Uterus (tissue), 3 donors: ENCODE measurements at regions not wholly inside any gene's neighbourhood (a gene's known extent, or its start where the extent isn't known, plus 50 kb on each side); places are given as distances from the start of the nearest gene placed in this dataset.

ENCODE experiments used
- DNase-seq, 2 donors: peaks; one replicate each; pipeline ENCODE4 v3.0.0-alpha.2; 2019 to 2020
- H3K27ac ChIP-seq, 2 donors: fragments of 200-600 bp; sonication (generic); 1 replicate in 1 of 2; 2 replicates in 1 of 2; pipeline ENCODE4 v1.5.1; 2016 to 2018
- H3K27me3 ChIP-seq, 2 donors: fragments of 200-600 bp; sonication (generic); one replicate each; pipeline ENCODE4 v1.5.1; 2018 to 2019; ENCODE audit warnings: control low read depth in 1 of 2
- H3K36me3 ChIP-seq, 2 donors: fragments of 200-600 bp; sonication (generic); one replicate each; pipeline ENCODE4 v1.5.1; 2019; ENCODE audit warnings: control low read depth in 1 of 2
- H3K4me1 ChIP-seq, 2 donors: fragments of 200-600 bp; sonication (generic); one replicate each; pipeline ENCODE4 v1.5.1; 2018 to 2019; ENCODE audit warnings: control low read depth in 1 of 2
- H3K4me3 ChIP-seq, 2 donors: fragments of 200-600 bp; sonication (generic); 1 replicate in 1 of 2; 2 replicates in 1 of 2; pipeline ENCODE4 v1.5.1; 2018 to 2019; ENCODE audit warnings: mild to moderate bottlenecking in 1 of 2
- H3K9me3 ChIP-seq, 2 donors: fragments of 200-600 bp; sonication (generic); one replicate each; pipeline ENCODE4 v1.5.1; 2019; ENCODE audit warnings: control low read depth in 1 of 2
- POLR2A ChIP-seq, 2 donors: fragments of 450-650 bp; IDR thresholded peaks; one replicate each; pipeline ENCODE4 v1.6.1; 2016; ENCODE audit warnings: antibody characterized with exemption in 2 of 2, mild to moderate bottlenecking in 1 of 2, moderate library complexity in 1 of 2
- intact Hi-C: fragments of 100-400 bp; cut with DNase I; formaldehyde crosslinking; loops from one replicate; pipeline ENCODE4 v1.15.1; 2023; ENCODE audit warnings: low total_unique reads
- TF ChIP-seq, protein P1 (sequence below), 4 experiments: fragments of 200-600 bp in 2 of 4; fragments of 450-650 bp in 2 of 4; sonication (generic) in 2 of 4; IDR thresholded peaks; one replicate each; pipeline ENCODE4 v1.5.1; 2016 to 2019; ENCODE audit warnings: antibody characterized with exemption in 4 of 4, mild to moderate bottlenecking in 2 of 4, moderate library complexity in 1 of 4
- donor health status: DM: yes; HTN: yes; CAD: no.

- intact Hi-C loops = no loop called here
- Histone ChIP-seq H3K9me3 (no peaks in the 10 kb centered on the region), H3K4me3 (no peak overlapping the region), H3K36me3 (no peaks in the 10 kb centered on the region), H3K27me3 (no peaks in the 10 kb centered on the region), H3K27ac (no peak overlapping the region), H3K4me1 (no peaks in the 10 kb centered on the region)
- TF ChIP-seq POLR2A (IDR thresholded peaks at IDR 0.05) = no peak
- TF ChIP-seq, protein P1, sequence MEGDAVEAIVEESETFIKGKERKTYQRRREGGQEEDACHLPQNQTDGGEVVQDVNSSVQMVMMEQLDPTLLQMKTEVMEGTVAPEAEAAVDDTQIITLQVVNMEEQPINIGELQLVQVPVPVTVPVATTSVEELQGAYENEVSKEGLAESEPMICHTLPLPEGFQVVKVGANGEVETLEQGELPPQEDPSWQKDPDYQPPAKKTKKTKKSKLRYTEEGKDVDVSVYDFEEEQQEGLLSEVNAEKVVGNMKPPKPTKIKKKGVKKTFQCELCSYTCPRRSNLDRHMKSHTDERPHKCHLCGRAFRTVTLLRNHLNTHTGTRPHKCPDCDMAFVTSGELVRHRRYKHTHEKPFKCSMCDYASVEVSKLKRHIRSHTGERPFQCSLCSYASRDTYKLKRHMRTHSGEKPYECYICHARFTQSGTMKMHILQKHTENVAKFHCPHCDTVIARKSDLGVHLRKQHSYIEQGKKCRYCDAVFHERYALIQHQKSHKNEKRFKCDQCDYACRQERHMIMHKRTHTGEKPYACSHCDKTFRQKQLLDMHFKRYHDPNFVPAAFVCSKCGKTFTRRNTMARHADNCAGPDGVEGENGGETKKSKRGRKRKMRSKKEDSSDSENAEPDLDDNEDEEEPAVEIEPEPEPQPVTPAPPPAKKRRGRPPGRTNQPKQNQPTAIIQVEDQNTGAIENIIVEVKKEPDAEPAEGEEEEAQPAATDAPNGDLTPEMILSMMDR (IDR thresholded peaks at IDR 0.05) = no peak
- no peak for DNase-seq
These were observed 430.2 kb downstream of the OMA1 start for GRCh38 chr1:58116284-58116683.

DNA sequence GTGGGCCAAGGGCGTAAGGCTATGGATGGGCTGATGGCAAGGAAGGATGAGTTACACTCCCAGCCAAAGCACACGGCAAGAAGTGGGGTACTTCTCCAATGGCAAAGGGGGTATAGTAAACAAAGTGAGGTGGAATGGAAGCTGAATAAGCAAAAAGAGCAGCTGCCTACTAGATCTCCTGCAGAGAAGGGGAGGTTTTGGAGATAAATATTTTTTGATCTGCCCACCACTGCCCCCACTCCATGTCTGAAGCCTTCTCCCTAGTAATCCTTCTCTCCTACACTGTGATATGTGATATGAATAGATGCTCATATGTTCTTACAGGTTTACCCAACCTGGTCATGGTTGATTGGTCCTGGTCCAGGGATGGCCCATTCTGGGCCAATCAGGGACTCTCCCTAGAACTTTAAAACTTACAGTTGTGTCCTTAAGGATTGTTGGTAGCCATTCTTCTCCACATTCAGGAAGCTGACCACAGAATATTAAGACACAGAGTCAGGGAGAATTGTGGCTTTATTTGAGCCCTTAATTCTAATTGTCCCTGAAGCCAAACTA, 436.8 kb downstream of the OMA1 start:
- Histone ChIP-seq H3K27me3 (no peaks in the 10 kb centered on the region), H3K36me3 (no peaks in the 10 kb centered on the region), H3K9me3 (no peaks in the 10 kb centered on the region), H3K4me3 (no peak overlapping the region), H3K4me1 (no peaks in the 10 kb centered on the region), H3K27ac (no peak overlapping the region)
- intact Hi-C loops = no loop called here
- no peak for DNase-seq
- TF ChIP-seq POLR2A (IDR thresholded peaks at IDR 0.05) = no peak
- TF ChIP-seq, protein P1 (IDR thresholded peaks at IDR 0.05) = no peak

GRCh38 chr1:58108783-58109182, 437.7 kb downstream of the OMA1 start:
- no peak for DNase-seq
- H3K4me3 ChIP-seq = no peak overlapping the region
- no peaks in the 10 kb centered on the region for H3K27me3 ChIP-seq
- TF ChIP-seq POLR2A (IDR thresholded peaks at IDR 0.05) = no peak
- TF ChIP-seq, protein P1 (IDR thresholded peaks at IDR 0.05) = no peak
- H3K4me1 ChIP-seq = no peaks in the 10 kb centered on the region
- H3K36me3 ChIP-seq = no peaks in the 10 kb centered on the region
- H3K27ac ChIP-seq = no peak overlapping the region
- no peaks in the 10 kb centered on the region for H3K9me3 ChIP-seq
- intact Hi-C loops = no loop called here

GRCh38 chr1:58107943-58108342, 438.6 kb downstream of the OMA1 start:
- Histone ChIP-seq H3K27me3 (no peaks in the 10 kb centered on the region), H3K27ac (no peak overlapping the region), H3K9me3 (no peaks in the 10 kb centered on the region), H3K4me3 (no peak overlapping the region), H3K4me1 (no peaks in the 10 kb centered on the region), H3K36me3 (no peaks in the 10 kb centered on the region)
- intact Hi-C loops = no loop called here
- TF ChIP-seq POLR2A (IDR thresholded peaks at IDR 0.05) = no peak
- TF ChIP-seq, protein P1 (IDR thresholded peaks at IDR 0.05) = no peak
- no peak for DNase-seq

DNA sequence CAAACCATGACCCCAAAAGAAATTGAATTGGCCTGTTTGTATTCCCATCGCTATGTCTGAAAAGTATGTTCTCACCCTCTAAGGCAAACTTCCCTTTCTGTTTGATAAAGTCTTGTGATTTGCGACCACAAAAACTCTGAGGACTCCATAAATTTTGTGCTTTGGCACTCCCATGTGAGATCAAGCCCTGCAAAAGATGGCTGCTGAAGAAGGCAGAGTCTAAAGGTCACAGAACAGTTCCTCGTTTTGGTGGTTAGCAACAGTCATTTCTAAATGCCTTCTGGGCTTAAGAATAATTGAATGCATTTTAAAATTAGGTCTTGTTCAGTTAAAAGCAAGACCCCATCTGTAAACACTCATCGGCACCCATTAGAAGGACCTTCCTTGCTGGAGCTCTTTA, 441.6 kb downstream of the OMA1 start:
- DNase-seq = no peak
- Histone ChIP-seq H3K27ac (no peak overlapping the region), H3K4me3 (no peak overlapping the region), H3K27me3 (no peaks in the 10 kb centered on the region), H3K36me3 (no peaks in the 10 kb centered on the region), H3K4me1 (no peaks in the 10 kb centered on the region), H3K9me3 (no peaks in the 10 kb centered on the region)
- TF ChIP-seq, protein P1 (IDR thresholded peaks at IDR 0.05) = no peak
- TF ChIP-seq POLR2A (IDR thresholded peaks at IDR 0.05) = no peak
- intact Hi-C loops = no loop called here
